SK-N-SH (cell line): ENCODE measurements at regions not wholly inside any gene's neighbourhood (a gene's known extent, or its start where the extent isn't known, plus 50 kb on each side); places are given as distances from the start of the nearest gene placed in this dataset.
"Not testable (repeated sequence)": the region's sequence is repeated elsewhere in the genome, so short reads cannot be mapped to it uniquely, and the experiment has no call there.

Experiments used
- CTCF ChIA-PET: fragments of 300-600, 350-600 bp; formaldehyde crosslinking; extraction: SDS; loops from one replicate; lab custom pipeline; 2021; lab: Yijun Ruan, JAX
- POLR2A ChIA-PET: fragments of 350-600 bp; sonication (Branson Sonifier 250); formaldehyde crosslinking; extraction: SDS; loops from one replicate; lab custom pipeline; 2020; ENCODE audit warnings: antibody characterized with exemption, inconsistent platforms; lab: Yijun Ruan, JAX
- DNase-seq: peaks from one replicate; pipeline ENCODE4 v3.0.0; 2012
- H2AFZ ChIP-seq: fragments of 200-600 bp; sonication (generic); 2 replicates; pipeline ENCODE4 v1.8.1; 2016; ENCODE audit warnings: antibody characterized with exemption, mild to moderate bottlenecking, low read depth
- H3F3A ChIP-seq: fragments of 200-600 bp; sonication (generic); replicated peaks from 2 replicates; pipeline ENCODE3; 2016; ENCODE audit warnings: antibody characterized with exemption, mild to moderate bottlenecking; ENCODE audit not compliant: insufficient read depth
- H3K27ac ChIP-seq, 2 experiments: fragments of 200-500 bp in 1 of 2; fragments of 200-600 bp in 1 of 2; sonication (Bioruptor generic) in 1 of 2; sonication (generic), shearing (Covaris generic) in 1 of 2; 2 replicates each; pipeline versions ENCODE4 v1.5.1 to v1.6.1; 2014 to 2016; ENCODE audit warnings: low read depth in 2 of 2, inconsistent platforms in 1 of 2, low read length in 1 of 2, mild to moderate bottlenecking in 1 of 2, mixed read lengths in 1 of 2
- H3K27me3 ChIP-seq: fragments of 200-600 bp; sonication (generic), shearing (Covaris generic); 2 replicates; pipeline ENCODE4 v1.6.1; 2016; ENCODE audit warnings: mixed run types; ENCODE audit not compliant: insufficient read depth
- H3K36me3 ChIP-seq, 2 experiments: fragments of 200-500 bp in 1 of 2; fragments of 200-600 bp in 1 of 2; sonication (Bioruptor generic) in 1 of 2; sonication (generic) in 1 of 2; replicated peaks in 1 of 2; 2 replicates each; pipeline versions ENCODE3 to v1.5.1; 2014 to 2016; ENCODE audit warnings: low read length in 1 of 2, mild to moderate bottlenecking in 1 of 2; ENCODE audit not compliant: insufficient read depth in 2 of 2, control insufficient read depth in 1 of 2
- H3K4me1 ChIP-seq, 2 experiments: fragments of 200-500 bp in 1 of 2; fragments of 200-600 bp in 1 of 2; sonication (Bioruptor generic) in 1 of 2; sonication (generic), shearing (Covaris generic) in 1 of 2; 2 replicates each; pipeline versions ENCODE4 v1.5.1 to v1.6.1; 2014 to 2016; ENCODE audit warnings: low read depth in 1 of 2, low read length in 1 of 2, mixed run types in 1 of 2; ENCODE audit not compliant: insufficient read depth in 2 of 2, control insufficient read depth in 1 of 2
- H3K4me2 ChIP-seq: fragments of 200-600 bp; sonication (generic), shearing (Covaris generic); 2 replicates; pipeline ENCODE4 v1.6.1; 2017; ENCODE audit warnings: mixed run types
- H3K4me3 ChIP-seq, 2 experiments: fragments of 200-500 bp in 1 of 2; fragments of 200-600 bp in 1 of 2; sonication (Bioruptor generic) in 1 of 2; sonication (generic), shearing (Covaris generic) in 1 of 2; 2 replicates each; pipeline versions ENCODE4 v1.5.1 to v1.8.1; 2014 to 2016; ENCODE audit warnings: low read depth in 2 of 2, inconsistent platforms in 1 of 2, low read length in 1 of 2, mild to moderate bottlenecking in 1 of 2, mixed read lengths in 1 of 2, moderate library complexity in 1 of 2
- H3K79me2 ChIP-seq: fragments of 200-600 bp; sonication (generic); 2 replicates; pipeline ENCODE4 v1.8.1; 2017; ENCODE audit warnings: mild to moderate bottlenecking; ENCODE audit not compliant: insufficient read depth
- H3K9ac ChIP-seq: fragments of 200-600 bp; sonication (generic); 2 replicates; pipeline ENCODE4 v1.6.1; 2017; ENCODE audit warnings: mixed run types
- H3K9me2 ChIP-seq: fragments of 200-600 bp; sonication (generic); 2 replicates; pipeline ENCODE4 v1.6.1; 2017; ENCODE audit warnings: mixed run types
- H3K9me3 ChIP-seq: fragments of 200-600 bp; sonication (generic); 2 replicates; pipeline ENCODE4 v1.6.1; 2017; ENCODE audit warnings: mixed run types, mild to moderate bottlenecking, moderate library complexity
- H4K20me1 ChIP-seq: fragments of 200-600 bp; sonication (generic); 2 replicates; pipeline ENCODE4 v1.6.1; 2017; ENCODE audit warnings: mild to moderate bottlenecking, mixed run types; ENCODE audit not compliant: insufficient read depth
- CTCF ChIP-seq: fragments of 200-600 bp; sonication (generic); IDR thresholded peaks from 2 replicates; pipeline ENCODE4 v1.6.1; 2017; ENCODE audit warnings: antibody characterized with exemption, mild to moderate bottlenecking, moderate library complexity
- EZH2phosphoT487 ChIP-seq: fragments of 200-600 bp; sonication (generic); IDR thresholded peaks from 2 replicates; pipeline ENCODE4 v1.6.1; 2017; ENCODE audit warnings: low read depth, mixed run types, mild to moderate bottlenecking, antibody characterized with exemption, moderate library complexity, borderline replicate concordance
- POLR2AphosphoS5 ChIP-seq: IDR thresholded peaks from 2 replicates; pipeline ENCODE4 v1.6.1; 2012; ENCODE audit warnings: low read depth, low read length
- SIN3A ChIP-seq: IDR thresholded peaks from 2 replicates; pipeline ENCODE4 v1.6.1; 2012; ENCODE audit warnings: low read depth, mild to moderate bottlenecking, low read length, moderate library complexity, borderline replicate concordance
- TAF1 ChIP-seq: IDR thresholded peaks from 2 replicates; pipeline ENCODE4 v1.6.1; 2012; ENCODE audit warnings: low read depth, mild to moderate bottlenecking, low read length, moderate library complexity, borderline replicate concordance
- WGBS: methylation state at CpG from one replicate; pipeline ENCODE4 v1.1.6; 2017; ENCODE audit warnings: low lambda C conversion rate; 5-methylcytosine and 5-hydroxymethylcytosine counted together
- TF ChIP-seq, protein P1 (sequence below): IDR thresholded peaks from 2 replicates; pipeline ENCODE4; 2012

- no peak for DNase-seq
- POLR2A ChIA-PET = no interaction called here
- no peak for TF ChIP-seq SIN3A
- TF ChIP-seq CTCF = no peak
- no peak for TF ChIP-seq EZH2phosphoT487
- TF ChIP-seq, protein P1, sequence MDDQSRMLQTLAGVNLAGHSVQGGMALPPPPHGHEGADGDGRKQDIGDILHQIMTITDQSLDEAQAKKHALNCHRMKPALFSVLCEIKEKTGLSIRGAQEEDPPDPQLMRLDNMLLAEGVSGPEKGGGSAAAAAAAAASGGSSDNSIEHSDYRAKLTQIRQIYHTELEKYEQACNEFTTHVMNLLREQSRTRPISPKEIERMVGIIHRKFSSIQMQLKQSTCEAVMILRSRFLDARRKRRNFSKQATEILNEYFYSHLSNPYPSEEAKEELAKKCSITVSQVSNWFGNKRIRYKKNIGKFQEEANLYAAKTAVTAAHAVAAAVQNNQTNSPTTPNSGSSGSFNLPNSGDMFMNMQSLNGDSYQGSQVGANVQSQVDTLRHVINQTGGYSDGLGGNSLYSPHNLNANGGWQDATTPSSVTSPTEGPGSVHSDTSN = no peak
These were observed 387.5 kb downstream of the TMEM121 start for GRCh38 chr14:105913861-105914260.

DNA sequence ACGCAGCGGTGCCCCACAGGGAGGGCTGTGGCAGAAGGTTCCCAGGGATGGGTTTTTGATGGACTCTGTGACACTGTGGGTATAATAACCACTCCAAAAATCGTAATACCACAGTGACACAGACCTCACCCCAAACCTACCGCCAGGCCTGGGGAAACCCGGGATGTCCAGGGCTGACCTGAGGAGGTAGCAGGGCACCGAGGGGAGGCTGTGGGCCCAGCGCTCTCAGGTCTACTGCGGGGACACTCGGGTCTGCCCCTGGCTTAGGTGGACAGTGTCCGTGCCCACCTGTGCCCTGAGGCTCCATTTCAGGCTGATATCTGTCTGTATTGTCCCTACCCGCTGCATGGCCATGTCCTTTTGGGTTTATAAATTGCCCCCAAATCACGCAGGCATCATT lies 387.9 kb downstream of the TMEM121 start:
- H3K4me2 ChIP-seq, H3K79me2 ChIP-seq, H3K27ac ChIP-seq, H3K9ac ChIP-seq, H2AFZ ChIP-seq, H4K20me1 ChIP-seq, H3K4me3 ChIP-seq, DNase-seq, H3K9me2 ChIP-seq, POLR2A ChIA-PET, H3K36me3 ChIP-seq, H3F3A ChIP-seq, CTCF ChIA-PET, H3K9me3 ChIP-seq, H3K27me3 ChIP-seq: not testable (repeated sequence)
- peaks cover 0 to 37% of the 10 kb centered on the region in 2 experiments; a peak in 1 of 4 replicates for H3K4me1 ChIP-seq
- 36% methylated on average over 9 of the region's 12 CpGs for WGBS

More at GRCh38 chr14:105913861-105914260, 387.5 kb downstream of the TMEM121 start:
- Histone ChIP-seq H3K9me2 (no peaks in the 10 kb centered on the region), H3K9ac (no peak overlapping the region), H3K4me1 (peaks cover 0 to 41% of the 10 kb centered on the region in 2 experiments; a peak in 1 of 4 replicates), H3K36me3 (no peaks in the 10 kb centered on the region), H3K27me3 (no peaks in the 10 kb centered on the region), H3K27ac (no peak overlapping the region; a peak in 1 of 4 replicates), H3F3A (no peaks in the 10 kb centered on the region), H4K20me1 (no peaks in the 10 kb centered on the region), H3K4me2 (no peak overlapping the region), H3K9me3 (no peaks in the 10 kb centered on the region), H3K4me3 (no peak overlapping the region), H3K79me2 (no peaks in the 10 kb centered on the region), H2AFZ (no peak overlapping the region)
- CTCF ChIA-PET = no interaction called here
- 52% methylated on average over 3 of the region's 5 CpGs for WGBS

DNA sequence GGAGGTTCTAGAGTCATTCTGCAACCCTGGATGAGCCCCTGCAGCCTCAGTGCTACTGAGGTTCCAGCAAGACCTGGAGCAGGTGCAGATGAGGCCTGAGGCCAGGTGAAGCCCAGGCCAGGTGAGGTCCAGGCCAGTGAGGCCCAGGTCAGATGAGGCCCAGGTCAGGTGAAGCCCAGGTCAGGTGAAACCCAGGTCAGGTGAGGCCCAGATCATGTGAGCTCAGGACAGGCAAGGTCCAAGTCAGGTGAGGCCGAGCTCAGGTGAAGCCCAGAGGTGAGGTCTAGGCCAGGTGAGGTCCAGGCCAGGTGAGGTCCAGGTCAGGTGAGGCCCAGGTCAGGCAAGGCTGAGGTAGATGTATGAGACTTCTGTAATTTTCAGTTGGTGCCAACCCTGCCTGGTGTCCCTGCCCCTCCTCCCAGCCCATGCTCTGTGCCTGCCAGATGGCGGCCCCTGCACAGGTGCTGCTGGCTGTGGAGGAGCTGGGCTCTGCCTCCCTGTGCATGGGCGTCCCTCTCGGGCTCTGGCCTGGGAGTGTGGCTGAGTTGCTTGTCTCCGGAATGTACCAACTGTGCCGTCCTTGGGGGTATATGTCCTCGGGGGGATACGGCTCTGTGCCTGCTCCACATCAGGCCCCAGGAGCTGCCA lies 388.5 kb downstream of the TMEM121 start:
- Histone ChIP-seq H2AFZ (no peak overlapping the region), H3K4me2 (no peak overlapping the region), H3K4me3 (no peak overlapping the region), H3K79me2 (no peaks in the 10 kb centered on the region), H4K20me1 (no peaks in the 10 kb centered on the region), H3K36me3 (no peaks in the 10 kb centered on the region), H3K27ac (no peak overlapping the region), H3K4me1 (peaks cover 0 to 32% of the 10 kb centered on the region in 2 experiments; a peak in 1 of 4 replicates), H3K9ac (no peak overlapping the region), H3K9me3 (no peaks in the 10 kb centered on the region), H3F3A (no peaks in the 10 kb centered on the region), H3K27me3 (no peaks in the 10 kb centered on the region), H3K9me2 (no peaks in the 10 kb centered on the region)
- DNase-seq = no peak
- TF ChIP-seq TAF1 (no peak), POLR2AphosphoS5 (no peak)
- CTCF ChIA-PET = no interaction called here
- WGBS = no CpG with 5 or more reads among the region's 8 CpGs
- POLR2A ChIA-PET = no interaction called here

DNA sequence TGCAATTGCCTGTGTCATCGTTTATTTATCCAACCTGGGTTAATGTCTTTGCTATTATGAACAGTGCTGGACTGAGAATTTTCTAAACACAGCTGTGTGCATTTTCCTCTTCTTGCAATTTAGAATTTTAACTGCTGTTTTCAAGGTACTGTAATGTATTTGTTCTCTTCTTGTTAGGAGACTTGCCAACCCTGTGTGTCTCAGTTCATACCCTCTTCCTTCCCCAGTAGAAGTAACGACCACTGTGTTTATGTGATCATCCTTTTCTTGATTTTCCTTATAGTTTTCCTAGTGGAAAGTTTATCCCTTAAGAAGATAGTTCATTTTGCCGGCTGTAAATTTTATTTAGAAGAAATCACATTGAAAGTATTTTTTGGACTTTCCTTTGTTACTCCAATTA lies 389.2 kb downstream of the TMEM121 start:
- H4K20me1 ChIP-seq, H3K9ac ChIP-seq, H3K36me3 ChIP-seq, H3K4me3 ChIP-seq, H3K27ac ChIP-seq, POLR2A ChIA-PET, H3K9me2 ChIP-seq, H3K4me2 ChIP-seq, DNase-seq, H3K27me3 ChIP-seq, H3K79me2 ChIP-seq, H3K9me3 ChIP-seq, H2AFZ ChIP-seq, CTCF ChIA-PET, H3F3A ChIP-seq: not testable (repeated sequence)
- H3K4me1 ChIP-seq = peaks cover 0 to 25% of the 10 kb centered on the region in 2 experiments; a peak in 1 of 4 replicates
- WGBS = 30% methylated on average over 3 of the region's 3 CpGs
